Astrocyte (in vitro differentiated cells and primary cell): ENCODE measurements at regions not wholly inside any gene's neighbourhood (a gene's known extent, or its start where the extent isn't known, plus 50 kb on each side); places are given as distances from the start of the nearest gene placed in this dataset.

ENCODE experiments used
- DNase-seq: peaks from one replicate; pipeline ENCODE4 v3.0.0-alpha.2; 2010; ENCODE audit warnings: low read depth
- FAIRE-seq: peaks from 2 replicates; lab custom pipeline; 2011; peaks lifted over from hg19 to GRCh38; lab: Jason Lieb, UNC
- H2AFZ ChIP-seq: 2 replicates; pipeline ENCODE4 v1.6.0; 2012; ENCODE audit warnings: low read depth, low read length, inconsistent platforms
- H3K27ac ChIP-seq: 2 replicates; pipeline ENCODE4 v1.5.1; 2011; ENCODE audit warnings: low read depth, low read length, inconsistent platforms
- H3K27me3 ChIP-seq: 2 replicates; pipeline ENCODE4 v1.6.0; 2011; ENCODE audit warnings: low read length, inconsistent platforms; ENCODE audit not compliant: insufficient read depth
- H3K36me3 ChIP-seq: 2 replicates; pipeline ENCODE4 v1.5.1; 2011; ENCODE audit warnings: low read length, inconsistent platforms; ENCODE audit not compliant: insufficient read depth
- H3K4me1 ChIP-seq: 2 replicates; pipeline ENCODE4 v1.5.1; 2011; ENCODE audit warnings: low read length, inconsistent platforms; ENCODE audit not compliant: insufficient read depth
- H3K4me2 ChIP-seq: 2 replicates; pipeline ENCODE4 v1.6.0; 2012; ENCODE audit warnings: low read length, inconsistent platforms
- H3K4me3 ChIP-seq: 2 replicates; pipeline ENCODE4 v1.5.1; 2011; ENCODE audit warnings: low read depth, mild to moderate bottlenecking, low read length, inconsistent platforms; ENCODE audit not compliant: insufficient read depth
- H3K79me2 ChIP-seq: 2 replicates; pipeline ENCODE4 v1.6.0; 2012; ENCODE audit warnings: mild to moderate bottlenecking, low read length, inconsistent platforms; ENCODE audit not compliant: insufficient read depth
- H3K9ac ChIP-seq: 2 replicates; pipeline ENCODE4 v1.6.0; 2012; ENCODE audit warnings: mild to moderate bottlenecking, low read length, inconsistent platforms
- H3K9me3 ChIP-seq: 2 replicates; pipeline ENCODE4 v1.5.1; 2012; ENCODE audit warnings: low read depth, mild to moderate bottlenecking, low read length, inconsistent platforms; ENCODE audit not compliant: insufficient read depth
- H4K20me1 ChIP-seq: 2 replicates; pipeline ENCODE4 v1.6.0; 2012; ENCODE audit warnings: low read length, inconsistent platforms; ENCODE audit not compliant: insufficient read depth
- H3K27ac Mint-ChIP-seq: one replicate; pipeline ENCODE4 v1.8.0; 2021; ENCODE audit warnings: mild to moderate bottlenecking, mixed read lengths; ENCODE audit not compliant: unreplicated experiment
- H3K27me3 Mint-ChIP-seq: one replicate; pipeline ENCODE4 v1.8.0; 2021; ENCODE audit warnings: low read depth, mixed read lengths; ENCODE audit not compliant: unreplicated experiment
- H3K36me3 Mint-ChIP-seq: one replicate; pipeline ENCODE4 v1.8.0; 2021; ENCODE audit warnings: low read depth, mixed read lengths; ENCODE audit not compliant: unreplicated experiment
- H3K4me1 Mint-ChIP-seq: one replicate; pipeline ENCODE4 v1.8.0; 2021; ENCODE audit warnings: low read depth, mixed read lengths; ENCODE audit not compliant: unreplicated experiment
- H3K4me3 Mint-ChIP-seq: one replicate; pipeline ENCODE4 v1.8.0; 2021; ENCODE audit warnings: mild to moderate bottlenecking, moderate library complexity, mixed read lengths; ENCODE audit not compliant: unreplicated experiment
- H3K9me3 Mint-ChIP-seq: one replicate; pipeline ENCODE4 v1.8.0; 2021; ENCODE audit warnings: mild to moderate bottlenecking, mixed read lengths; ENCODE audit not compliant: unreplicated experiment
- CTCF ChIP-seq: IDR thresholded peaks from 2 replicates; pipeline ENCODE4 v1.5.1; 2011; ENCODE audit warnings: low read depth, mild to moderate bottlenecking, inconsistent platforms, low read length, moderate library complexity; ENCODE audit not compliant: insufficient read depth
- EZH2 ChIP-seq: IDR thresholded peaks from 2 replicates; pipeline ENCODE4 v1.6.1; 2012; ENCODE audit warnings: mild to moderate bottlenecking, low read length, inconsistent platforms; ENCODE audit not compliant: insufficient read depth

GRCh38 chr3:132786890-132787289 lies 64.7 kb upstream of the NPHP3 start:
- H3K4me1 ChIP-seq: peaks cover 11% of the 10 kb centered on the region
- peaks cover 30% of the 10 kb centered on the region for H3K4me1 Mint-ChIP-seq
- H3K4me3 ChIP-seq: no peak overlapping the region
- no peaks in the 10 kb centered on the region for H3K79me2 ChIP-seq
- no peak overlapping the region for H3K27ac Mint-ChIP-seq
- H3K27ac ChIP-seq: no peak overlapping the region
- no peak overlapping the region for H3K4me2 ChIP-seq
- no peak overlapping the region for H2AFZ ChIP-seq
- peaks cover 2% of the 10 kb centered on the region for H3K27me3 ChIP-seq
- H3K4me3 Mint-ChIP-seq: no peak overlapping the region
- no peaks in the 10 kb centered on the region for H3K36me3 Mint-ChIP-seq
- peaks cover 2% of the 10 kb centered on the region for H3K9me3 Mint-ChIP-seq
- TF ChIP-seq EZH2 (no peak), CTCF (no peak)
- no peaks in the 10 kb centered on the region for H4K20me1 ChIP-seq
- H3K9ac ChIP-seq: no peak overlapping the region
- FAIRE-seq (no peak), DNase-seq (no peak)
- no peaks in the 10 kb centered on the region for H3K27me3 Mint-ChIP-seq
- no peaks in the 10 kb centered on the region for H3K9me3 ChIP-seq
- H3K36me3 ChIP-seq: no peaks in the 10 kb centered on the region

GRCh38 chr3:132785292-132785691 lies 63.1 kb upstream of the NPHP3 start:
- peak overlapping the region; percentile 65 for H3K27ac Mint-ChIP-seq
- H3K4me2 ChIP-seq: no peak overlapping the region
- TF ChIP-seq EZH2: no peak

GRCh38 chr3:132784502-132785025 lies 62.4 kb upstream of the NPHP3 start:
- Histone ChIP-seq H3K27me3 (no peaks in the 10 kb centered on the region), H3K36me3 (no peaks in the 10 kb centered on the region), H3K4me1 (peaks cover 11% of the 10 kb centered on the region), H3K4me3 (no peak overlapping the region), H3K9me3 (no peaks in the 10 kb centered on the region), H3K4me2 (no peak overlapping the region), H4K20me1 (no peaks in the 10 kb centered on the region), H3K27ac (no peak overlapping the region), H3K9ac (no peak overlapping the region), H2AFZ (no peak overlapping the region), H3K79me2 (no peaks in the 10 kb centered on the region)
- Mint-ChIP-seq H3K36me3 (no peaks in the 10 kb centered on the region), H3K4me1 (peaks cover 30% of the 10 kb centered on the region), H3K4me3 (no peak overlapping the region), H3K9me3 (no peaks in the 10 kb centered on the region), H3K27me3 (no peaks in the 10 kb centered on the region), H3K27ac (peak overlapping the region; percentile 47)
- peak; percentile 29 for DNase-seq
- FAIRE-seq: no peak
- TF ChIP-seq EZH2 (no peak), CTCF (no peak)

More at GRCh38 chr3:132785292-132785691, 63.1 kb upstream of the NPHP3 start:
- H3K27me3 ChIP-seq: no peaks in the 10 kb centered on the region
- no peaks in the 10 kb centered on the region for H3K9me3 ChIP-seq
- H4K20me1 ChIP-seq: no peaks in the 10 kb centered on the region
- H3K4me1 ChIP-seq: peaks cover 11% of the 10 kb centered on the region
- Mint-ChIP-seq H3K9me3 (no peaks in the 10 kb centered on the region), H3K4me3 (no peak overlapping the region), H3K36me3 (no peaks in the 10 kb centered on the region), H3K27me3 (no peaks in the 10 kb centered on the region), H3K4me1 (peaks cover 30% of the 10 kb centered on the region)
- H2AFZ ChIP-seq: no peak overlapping the region
- H3K36me3 ChIP-seq: no peaks in the 10 kb centered on the region
- H3K9ac ChIP-seq: no peak overlapping the region
- no peak for FAIRE-seq
- no peaks in the 10 kb centered on the region for H3K79me2 ChIP-seq
- no peak for DNase-seq
- H3K27ac ChIP-seq: no peak overlapping the region
- H3K4me3 ChIP-seq: no peak overlapping the region
